Erythroblast (primary cell): ENCODE measurements at regions not wholly inside any gene's neighbourhood (a gene's known extent, or its start where the extent isn't known, plus 50 kb on each side); places are given as distances from the start of the nearest gene placed in this dataset.

Source experiments
- DNase-seq, 2 experiments: peaks; one replicate each; lab custom pipeline; 2025; lab: John Stamatoyannopoulos, UW
- GATA1 ChIP-seq: IDR thresholded peaks from 2 replicates; pipeline ENCODE4 v1.6.1; 2011; ENCODE audit warnings: low read depth, mild to moderate bottlenecking, control low read depth, low read length, moderate library complexity
- POLR2A ChIP-seq: IDR thresholded peaks from 2 replicates; pipeline ENCODE4 v1.6.1; 2011; ENCODE audit warnings: mild to moderate bottlenecking, low read length

DNA sequence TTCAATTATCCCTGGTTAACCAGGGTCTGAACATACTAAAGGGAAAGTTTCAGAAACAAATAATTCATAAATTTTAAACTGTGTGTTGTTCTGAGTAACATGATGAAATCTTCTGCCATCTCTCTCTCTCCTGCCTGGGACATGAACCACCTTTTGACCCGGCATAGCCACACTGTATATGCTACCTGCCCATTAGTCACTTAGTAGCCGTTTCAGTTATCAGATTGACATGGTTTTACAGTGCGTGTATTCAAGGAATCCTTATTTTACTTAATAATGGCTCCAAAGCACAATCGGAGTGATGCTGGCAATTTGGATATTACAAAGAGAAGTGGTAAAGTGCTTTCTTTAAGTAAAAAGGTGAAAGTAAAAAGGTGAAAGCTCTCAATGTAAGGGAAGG lies 227.1 kb upstream of the CCDC179 start:
- no peak for TF ChIP-seq GATA1
- no peak for TF ChIP-seq POLR2A
- DNase-seq: no peak

DNA sequence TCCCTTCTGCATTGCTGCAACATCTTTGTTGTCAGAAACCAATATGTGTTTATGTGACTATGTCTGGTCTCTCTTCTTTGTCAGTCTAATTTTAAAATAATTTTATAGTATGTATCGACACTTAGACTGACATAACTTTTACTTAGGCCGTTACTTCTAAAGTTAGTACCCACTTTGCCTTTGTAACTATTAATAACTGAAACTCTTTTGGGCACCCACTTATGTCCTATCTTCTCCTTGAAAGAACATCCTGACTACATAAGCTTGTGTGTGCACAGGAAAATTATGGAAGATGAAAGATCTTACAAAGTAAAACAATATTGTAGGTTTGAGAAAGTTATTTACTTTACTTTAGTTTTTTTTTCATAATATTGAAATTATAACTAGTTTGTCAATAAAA lies 230.4 kb upstream of the CCDC179 start:
- TF ChIP-seq POLR2A (no peak), GATA1 (no peak)
- DNase-seq: no peak

DNA sequence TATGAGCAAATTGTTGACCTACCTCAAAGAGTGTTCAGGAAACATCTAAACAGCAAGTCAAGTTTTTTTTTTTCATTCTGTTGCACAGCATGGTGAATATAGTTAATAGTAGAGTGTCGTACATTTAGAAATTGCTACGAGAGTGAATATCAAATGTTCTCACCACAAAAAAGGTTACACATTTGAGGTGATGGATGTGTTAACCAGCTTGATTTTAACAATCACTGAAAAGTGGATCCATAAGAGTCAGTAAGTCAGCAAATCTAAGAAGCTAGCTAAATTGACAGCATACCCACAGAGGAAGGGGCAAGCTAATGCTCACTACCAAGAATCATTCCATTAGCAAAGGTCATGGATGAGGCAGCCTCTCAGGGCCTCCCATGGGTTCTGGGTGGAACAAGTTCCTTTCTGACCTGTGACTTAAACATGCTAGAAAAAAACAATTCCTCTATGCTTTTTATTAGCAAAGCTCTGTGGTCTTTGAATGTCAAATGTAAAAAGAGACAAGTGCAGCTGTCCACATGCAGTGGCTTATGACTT lies 235.4 kb upstream of the CCDC179 start:
- no peak for DNase-seq
- TF ChIP-seq GATA1: no peak

DNA sequence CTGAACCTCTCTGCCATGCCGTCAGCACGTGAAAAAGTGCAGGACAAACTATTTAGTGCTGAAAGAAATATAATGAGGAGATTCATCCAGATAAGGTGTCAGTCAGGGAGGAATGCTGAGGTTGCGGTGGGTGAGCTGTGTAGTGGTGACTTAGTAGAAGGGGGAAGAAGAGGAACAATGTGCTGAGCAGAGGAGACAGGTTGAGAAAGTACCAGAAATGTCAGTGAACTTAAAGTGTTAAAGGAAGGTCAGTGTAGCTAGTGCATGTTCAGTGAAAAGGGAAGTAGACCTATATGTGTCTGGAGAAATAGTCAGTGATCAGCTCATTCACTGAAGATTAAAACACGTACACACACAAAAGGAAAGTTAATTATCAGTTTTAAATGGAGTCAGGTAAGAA lies 237.6 kb upstream of the CCDC179 start:
- TF ChIP-seq GATA1 (no peak), POLR2A (no peak)
- DNase-seq: no peak

DNA sequence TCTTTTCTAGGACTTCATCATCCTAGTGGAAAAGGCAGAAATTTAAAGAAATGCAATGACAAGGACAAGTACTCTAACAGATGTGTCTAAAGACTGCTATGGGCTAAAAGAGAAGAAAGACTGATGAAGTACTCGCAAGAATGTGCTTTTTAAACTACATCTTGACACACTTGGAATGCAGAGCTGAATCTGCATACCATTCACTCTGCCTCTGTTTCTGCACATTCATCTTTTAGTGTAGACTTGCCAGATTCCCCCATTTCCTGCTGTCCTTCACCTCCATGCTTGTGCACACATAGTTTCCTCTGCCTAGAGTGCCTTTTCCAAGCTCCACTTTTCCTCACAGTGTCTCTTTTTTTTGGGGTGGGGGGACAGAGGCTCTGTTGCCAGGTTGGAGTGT lies 239.0 kb upstream of the CCDC179 start:
- no peak for DNase-seq
- no peak for TF ChIP-seq GATA1
- no peak for TF ChIP-seq POLR2A

DNA sequence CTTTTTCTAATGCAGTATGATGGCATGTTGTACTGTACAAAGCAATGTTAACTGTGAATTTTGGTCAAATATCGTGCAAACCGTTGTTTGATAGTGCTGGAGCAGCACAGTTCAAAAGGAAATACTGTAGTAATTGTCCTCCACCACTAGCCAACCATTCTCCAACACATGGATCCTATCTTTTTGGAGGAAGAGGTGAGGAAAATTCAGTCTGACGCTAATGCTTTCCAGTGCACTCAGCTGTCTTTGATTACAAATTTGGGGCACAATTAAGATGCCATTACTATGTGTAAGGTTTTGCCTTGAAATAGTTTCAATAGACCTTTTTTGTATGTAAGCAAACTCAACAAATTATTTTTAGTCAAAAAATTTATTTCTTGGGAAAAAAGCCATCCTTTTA lies 240.5 kb upstream of the CCDC179 start:
- TF ChIP-seq POLR2A (no peak), GATA1 (no peak)
- DNase-seq: no peak

DNA sequence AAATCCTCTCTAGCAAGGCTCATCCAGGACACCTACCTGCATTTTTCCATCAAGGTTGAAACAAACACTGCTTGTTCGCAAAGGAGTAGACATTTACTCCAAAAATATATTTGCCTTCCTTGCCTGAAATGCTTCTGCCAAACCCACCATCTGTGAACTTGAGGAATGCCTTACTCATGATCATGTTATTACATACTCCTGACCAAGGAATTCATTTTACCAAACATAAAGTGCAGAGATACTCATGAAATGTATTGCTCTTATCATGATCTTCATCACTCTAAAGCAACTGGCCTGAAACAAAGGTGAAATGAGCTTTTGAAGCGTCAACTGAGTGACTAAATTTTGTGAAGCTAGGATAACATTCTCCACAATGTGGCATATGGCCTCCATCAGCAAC lies 243.1 kb upstream of the CCDC179 start:
- no peak for DNase-seq
- TF ChIP-seq POLR2A: no peak
- TF ChIP-seq GATA1: no peak

DNA sequence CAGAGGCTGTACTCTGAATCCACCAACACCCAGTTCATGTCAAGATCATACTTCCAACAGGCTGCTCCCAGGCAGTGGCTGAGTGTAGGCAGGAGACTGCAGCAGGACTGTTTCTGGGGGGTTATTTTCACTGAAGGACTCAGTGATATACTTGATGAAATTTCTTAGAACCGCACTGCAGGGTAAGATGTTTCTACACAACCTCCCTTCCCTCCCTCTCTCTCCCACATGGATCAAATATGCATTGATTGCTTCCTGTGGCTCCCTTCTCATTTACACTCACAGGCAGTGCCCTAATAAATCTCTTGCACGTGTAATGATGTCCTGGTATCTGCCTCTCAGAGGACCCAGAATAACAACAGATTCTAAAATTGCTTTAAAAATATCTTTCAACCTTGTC lies 251.3 kb upstream of the CCDC179 start:
- DNase-seq: no peak
- TF ChIP-seq GATA1: no peak
- TF ChIP-seq POLR2A: no peak

DNA sequence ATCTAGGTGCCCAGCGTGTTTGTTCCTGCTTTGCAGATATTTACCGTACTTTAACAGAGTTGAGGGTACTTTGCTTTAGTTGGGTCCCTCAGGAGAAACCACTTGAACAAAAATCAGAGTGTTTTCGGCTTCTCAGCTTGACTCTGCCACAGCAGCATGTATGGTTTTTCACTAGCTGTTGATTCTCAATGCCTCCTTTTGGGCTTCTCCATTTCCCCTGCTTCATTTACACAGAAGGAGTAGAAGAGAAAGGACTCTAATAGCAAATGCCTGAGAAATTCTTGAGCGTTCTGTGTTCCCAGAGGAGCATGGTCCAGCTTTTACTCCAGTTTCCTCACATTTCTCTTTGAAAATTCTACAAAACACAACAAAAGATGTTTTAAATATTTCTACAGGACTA lies 252.1 kb upstream of the CCDC179 start:
- no peak for TF ChIP-seq POLR2A
- TF ChIP-seq GATA1: no peak
- no peak for DNase-seq

DNA sequence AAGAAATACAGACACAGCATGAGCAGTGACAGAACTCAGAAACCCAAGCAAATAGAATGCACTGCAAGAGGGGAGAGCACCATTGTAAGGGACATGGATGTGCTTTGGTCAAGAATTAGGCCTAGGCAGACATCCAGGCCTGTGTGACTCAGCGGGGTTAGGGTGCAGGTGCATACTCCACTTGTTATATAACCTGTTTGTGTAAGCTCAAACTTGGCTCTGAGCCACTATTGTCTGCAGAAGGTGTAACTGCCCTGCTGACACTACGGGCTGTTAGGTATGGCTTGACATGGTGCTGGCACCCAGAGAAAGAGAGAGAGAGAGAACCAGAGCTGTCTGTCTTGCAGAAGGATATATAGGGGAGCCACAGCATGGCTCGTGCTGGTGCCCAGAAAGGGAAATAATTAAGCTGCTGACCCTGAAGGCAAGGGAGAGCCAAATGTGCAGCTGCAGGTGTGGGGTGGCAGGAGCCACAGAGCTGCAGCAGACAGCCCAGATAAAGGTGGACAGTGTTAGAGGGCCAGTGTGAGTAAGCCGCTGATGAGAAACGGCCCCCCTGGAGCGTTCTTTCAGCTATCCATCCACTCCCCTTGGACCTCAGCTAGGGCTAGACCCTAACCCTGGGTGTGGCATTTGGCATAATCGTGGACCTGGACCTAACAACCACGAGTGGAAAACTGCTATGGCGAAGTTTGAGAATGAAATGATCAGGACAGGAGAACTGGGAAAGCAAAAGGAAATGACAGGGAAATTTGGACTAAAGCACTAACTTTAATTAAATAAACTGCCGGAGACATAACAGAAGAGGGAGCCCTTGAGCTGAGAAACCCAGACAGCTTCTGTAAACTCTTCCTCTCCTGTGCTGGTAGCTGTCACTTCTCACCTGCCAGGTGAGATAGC lies 253.0 kb upstream of the CCDC179 start:
- no peak for TF ChIP-seq POLR2A
- no peak for TF ChIP-seq GATA1
- peak; percentile 7 to 46 for DNase-seq

DNA sequence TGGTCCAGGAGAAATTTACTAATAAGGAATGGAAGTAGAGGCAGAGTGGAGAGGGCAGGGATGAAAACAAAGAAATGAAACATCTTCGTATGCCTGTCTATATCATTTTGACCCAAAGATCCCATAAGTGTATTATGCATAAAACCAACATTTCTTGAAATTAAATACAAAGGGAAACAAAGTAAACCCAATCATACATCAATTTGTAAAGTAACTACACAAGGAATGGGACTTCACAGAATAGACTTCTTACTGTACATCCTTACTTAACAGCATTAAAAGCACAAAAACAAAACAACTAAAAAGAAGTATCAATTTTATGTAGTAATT lies 253.6 kb upstream of the CCDC179 start:
- DNase-seq: no peak
- TF ChIP-seq GATA1: no peak
- TF ChIP-seq POLR2A: no peak

DNA sequence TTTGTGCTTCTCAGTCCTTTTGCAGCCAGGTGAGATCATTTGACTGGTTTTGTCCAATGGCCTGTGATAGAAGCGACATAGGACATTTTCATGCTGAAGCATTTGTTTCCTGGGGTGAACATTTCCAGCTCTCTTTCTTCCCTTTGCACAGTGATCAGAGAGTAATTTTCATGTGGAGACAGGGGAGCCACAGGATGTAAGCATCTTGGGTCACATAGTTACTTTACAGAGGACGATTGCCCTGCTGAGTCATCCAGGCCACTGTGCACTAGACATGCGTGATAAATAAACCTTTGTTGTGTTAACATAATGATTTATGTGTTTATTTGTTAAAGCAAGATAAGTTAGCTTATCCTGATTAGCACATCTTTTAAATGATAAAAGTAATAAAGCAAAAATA lies 263.5 kb upstream of the CCDC179 start:
- TF ChIP-seq GATA1 (no peak), POLR2A (no peak)
- no peak for DNase-seq

DNA sequence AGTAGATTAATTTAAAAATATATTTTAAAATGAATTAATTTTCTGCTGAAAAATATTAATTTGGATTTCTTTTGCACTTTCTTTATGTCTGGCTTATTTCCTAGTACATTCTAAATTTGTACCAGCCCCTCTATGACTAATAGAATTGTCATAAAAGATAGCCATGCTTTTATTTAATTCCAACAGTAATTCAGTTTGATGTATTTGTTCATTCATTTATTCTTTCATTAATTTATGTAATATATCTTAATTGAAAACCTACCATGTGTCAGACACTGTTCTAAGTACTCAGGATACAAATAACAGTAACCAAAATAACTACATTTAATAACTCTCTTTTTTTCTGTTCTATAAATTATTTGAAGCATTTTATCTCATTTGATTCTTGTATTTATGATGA lies 264.0 kb upstream of the CCDC179 start:
- TF ChIP-seq POLR2A: no peak
- no peak for DNase-seq

DNA sequence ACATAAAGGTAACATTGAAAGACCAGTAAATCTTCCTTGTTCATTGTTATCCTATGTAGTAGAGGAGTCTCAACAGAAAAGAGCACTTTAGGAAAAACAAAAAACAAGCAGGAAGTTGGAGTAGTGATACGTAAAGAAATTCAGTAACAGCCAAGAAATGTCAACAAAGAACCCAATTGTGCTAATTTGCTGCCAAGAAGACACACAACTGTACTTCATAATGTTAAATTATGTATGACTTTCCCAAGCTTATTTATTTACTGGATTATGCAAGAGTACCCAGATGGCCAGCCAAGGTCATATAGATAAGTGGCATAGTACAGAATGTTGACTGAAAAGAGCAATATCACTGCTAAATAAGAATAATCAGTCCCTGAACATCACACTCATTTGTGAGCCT lies 264.7 kb upstream of the CCDC179 start:
- DNase-seq: no peak
- TF ChIP-seq GATA1 (no peak), POLR2A (no peak)

DNA sequence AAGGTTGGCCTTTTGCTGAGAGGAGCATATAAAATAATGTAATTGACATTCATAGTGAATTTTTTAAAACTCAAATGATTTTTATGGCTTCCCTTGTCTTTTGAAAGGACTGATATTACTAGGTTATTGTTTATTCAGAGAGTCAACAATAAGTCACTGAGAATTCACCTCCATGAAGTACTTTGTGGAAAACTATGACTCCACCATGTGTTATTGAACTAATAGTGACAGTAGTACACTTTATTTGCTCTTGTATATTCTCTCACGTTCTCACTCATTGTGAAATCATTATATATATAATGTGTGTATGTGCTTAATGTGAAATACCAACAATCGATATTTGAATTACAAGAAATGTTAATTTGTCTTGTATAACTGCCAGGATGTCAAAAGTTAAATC lies 267.4 kb upstream of the CCDC179 start:
- no peak for DNase-seq
- TF ChIP-seq GATA1 (no peak), POLR2A (no peak)
